AG04450 (cell line): ENCODE measurements at regions not wholly inside any gene's neighbourhood (a gene's known extent, or its start where the extent isn't known, plus 50 kb on each side); places are given as distances from the start of the nearest gene placed in this dataset.
"Not testable (repeated sequence)": the region's sequence is repeated elsewhere in the genome, so short reads cannot be mapped to it uniquely, and the experiment has no call there.

Source experiments
- CTCF ChIA-PET: fragments of 300-600, 350-600 bp; formaldehyde crosslinking; extraction: SDS; loops from one replicate; lab custom pipeline; 2022; ENCODE audit warnings: antibody characterized with exemption, inconsistent platforms; lab: Charles Lee
- POLR2A ChIA-PET: fragments of 350-600 bp; formaldehyde crosslinking; extraction: SDS; loops from one replicate; lab custom pipeline; 2021; ENCODE audit warnings: antibody characterized with exemption, inconsistent platforms; lab: Yijun Ruan, JAX
- DNase-seq: peaks from one replicate; pipeline ENCODE4 v3.0.0-alpha.2; 2011; ENCODE audit warnings: low read depth, low spot score
- H3K27ac ChIP-seq: one replicate; pipeline ENCODE4 v1.5.1; 2012; ENCODE audit warnings: low read depth, low read length, control low read depth
- H3K27me3 ChIP-seq: one replicate; pipeline ENCODE4 v1.6.0; 2012; ENCODE audit warnings: low read length; ENCODE audit not compliant: control insufficient read depth, insufficient read depth
- H3K4me3 ChIP-seq: 2 replicates; pipeline ENCODE4 v1.5.1; 2011; ENCODE audit warnings: mild to moderate bottlenecking, low read depth, low read length, control low read depth
- H3K9me3 ChIP-seq: 2 replicates; pipeline ENCODE4 v1.5.1; 2012; ENCODE audit warnings: low read length; ENCODE audit not compliant: control insufficient read depth, insufficient read depth
- CTCF ChIP-seq: IDR thresholded peaks from 2 replicates; pipeline ENCODE4 v1.5.1; 2011; ENCODE audit warnings: low read depth, low read length, control low read depth, inconsistent platforms

GRCh38 chrX:107389726-107390125 lies 59.7 kb upstream of the FRMPD3 start:
- TF ChIP-seq CTCF, result no peak
- Histone ChIP-seq H3K27me3 (no peaks in the 10 kb centered on the region), H3K9me3 (no peaks in the 10 kb centered on the region), H3K4me3 (no peak overlapping the region), H3K27ac (no peak overlapping the region)
- DNase-seq, result no peak
- ChIA-PET POLR2A (no interaction called here), CTCF (no interaction called here)

- H3K27ac ChIP-seq, DNase-seq, H3K4me3 ChIP-seq, H3K9me3 ChIP-seq, POLR2A ChIA-PET, H3K27me3 ChIP-seq, CTCF ChIA-PET: not testable (repeated sequence)
These were observed 55.8 kb upstream of the FRMPD3 start for GRCh38 chrX:107393656-107394055.

- DNase-seq, result no peak
- POLR2A ChIA-PET, result no interaction called here
- Histone ChIP-seq H3K4me3 (no peak overlapping the region), H3K27ac (no peak overlapping the region), H3K27me3 (no peaks in the 10 kb centered on the region), H3K9me3 (no peaks in the 10 kb centered on the region)
- no peak for TF ChIP-seq CTCF
- CTCF ChIA-PET, result no interaction called here
These were observed 53.2 kb upstream of the FRMPD3 start for GRCh38 chrX:107396235-107396634.

GRCh38 chrX:107396783-107397182 lies 52.7 kb upstream of the FRMPD3 start:
- no peak for DNase-seq
- Histone ChIP-seq H3K27ac (no peak overlapping the region), H3K27me3 (no peaks in the 10 kb centered on the region), H3K9me3 (no peaks in the 10 kb centered on the region), H3K4me3 (no peak overlapping the region)
- CTCF ChIA-PET, result no interaction called here
- POLR2A ChIA-PET, result no interaction called here
- TF ChIP-seq CTCF, result no peak

GRCh38 chrX:107398115-107398514 lies 51.3 kb upstream of the FRMPD3 start:
- TF ChIP-seq CTCF, result no peak
- no peaks in the 10 kb centered on the region for H3K27me3 ChIP-seq
- H3K27ac ChIP-seq, result no peak overlapping the region
- DNase-seq, result no peak
- CTCF ChIA-PET, result no interaction called here
- no peaks in the 10 kb centered on the region for H3K9me3 ChIP-seq
- H3K4me3 ChIP-seq, result no peak overlapping the region
- POLR2A ChIA-PET, result no interaction called here
